CD14-positive monocyte (primary cell): ENCODE measurements at regions not wholly inside any gene's neighbourhood (a gene's known extent, or its start where the extent isn't known, plus 50 kb on each side); places are given as distances from the start of the nearest gene placed in this dataset.

ENCODE experiments used
- DNase-seq, 3 donors: peaks; one replicate each; pipeline ENCODE4 v3.0.0-alpha.2; 2011 to 2022
- H2AFZ ChIP-seq: 2 replicates; pipeline ENCODE4 v1.6.0; 2012; ENCODE audit warnings: mild to moderate bottlenecking, low read depth, low read length, inconsistent platforms; ENCODE audit not compliant: insufficient read depth, poor library complexity, severe bottlenecking
- H3K27ac ChIP-seq, 2 donors: 1 replicate in 1 of 2; 2 replicates in 1 of 2; pipeline ENCODE4 v1.5.1; 2012 to 2013; ENCODE audit warnings: low read length in 2 of 2, control low read depth in 1 of 2, inconsistent platforms in 1 of 2, low read depth in 1 of 2, mild to moderate bottlenecking in 1 of 2
- H3K27me3 ChIP-seq, 2 donors: one replicate each; pipeline versions ENCODE4 v1.6.0 to v1.6.1; 2011 to 2013; ENCODE audit warnings: low read length in 2 of 2; ENCODE audit not compliant: control insufficient read depth in 2 of 2, insufficient read depth in 2 of 2
- H3K36me3 ChIP-seq, 2 donors: replicated peaks in 1 of 2; 1 replicate in 1 of 2; 2 replicates in 1 of 2; pipeline versions ENCODE4 v1.5.1 to v1.6.1; 2012 to 2013; ENCODE audit warnings: low read length in 2 of 2, control low read depth in 1 of 2, inconsistent platforms in 1 of 2, mild to moderate bottlenecking in 1 of 2; ENCODE audit not compliant: insufficient read depth in 2 of 2, control insufficient read depth in 1 of 2
- H3K4me1 ChIP-seq, 2 donors: 1 replicate in 1 of 2; 2 replicates in 1 of 2; pipeline versions ENCODE4 v1.5.1 to v1.6.1; 2012 to 2013; ENCODE audit warnings: low read length in 2 of 2, control low read depth in 1 of 2, inconsistent platforms in 1 of 2, mild to moderate bottlenecking in 1 of 2, moderate library complexity in 1 of 2; ENCODE audit not compliant: insufficient read depth in 2 of 2, control insufficient read depth in 1 of 2
- H3K4me2 ChIP-seq: replicated peaks from 2 replicates; pipeline ENCODE3; 2012; ENCODE audit warnings: low read length, moderate library complexity, mild to moderate bottlenecking; ENCODE audit not compliant: poor library complexity, severe bottlenecking; ENCODE audit errors: extremely low read depth
- H3K4me3 ChIP-seq, 3 experiments: fragments of 200-600 bp in 1 of 3; sonication (generic) in 1 of 3; replicated peaks in 1 of 3; 1 replicate in 2 of 3; 2 replicates in 1 of 3; pipeline ENCODE4 v1.5.1; 2011 to 2013; ENCODE audit warnings: low read length in 3 of 3, mild to moderate bottlenecking in 3 of 3, control low read depth in 2 of 3, low read depth in 2 of 3, inconsistent platforms in 1 of 3, moderate library complexity in 1 of 3
- H3K79me2 ChIP-seq: 2 replicates; pipeline ENCODE4 v1.6.0; 2012; ENCODE audit warnings: mild to moderate bottlenecking, control low read depth, inconsistent platforms, low read length, moderate library complexity; ENCODE audit not compliant: insufficient read depth
- H3K9ac ChIP-seq: 2 replicates; pipeline ENCODE4 v1.6.0; 2017; ENCODE audit warnings: low read length, mild to moderate bottlenecking; ENCODE audit not compliant: insufficient read depth, poor library complexity, severe bottlenecking
- H3K9me3 ChIP-seq, 2 donors: replicated peaks in 1 of 2; 1 replicate in 1 of 2; 2 replicates in 1 of 2; pipeline versions ENCODE4 v1.5.1 to v1.6.1; 2012 to 2013; ENCODE audit warnings: low read length in 2 of 2, control low read depth in 1 of 2; ENCODE audit not compliant: control insufficient read depth in 1 of 2, insufficient read depth in 1 of 2
- H4K20me1 ChIP-seq: 2 replicates; pipeline ENCODE4 v1.6.0; 2012; ENCODE audit warnings: mild to moderate bottlenecking, low read length, control low read depth, moderate library complexity; ENCODE audit not compliant: insufficient read depth
- H3K27ac Mint-ChIP-seq, 7 donors: one replicate each; pipeline ENCODE4 v1.8.0; 2020; ENCODE audit warnings: mild to moderate bottlenecking in 7 of 7, mixed read lengths in 7 of 7, moderate library complexity in 6 of 7, inconsistent platforms in 2 of 7
- H3K27me3 Mint-ChIP-seq, 3 donors: one replicate each; pipeline ENCODE4 v1.8.0; 2021 to 2022; ENCODE audit warnings: low read depth in 3 of 3, mild to moderate bottlenecking in 3 of 3, mixed read lengths in 3 of 3, moderate library complexity in 3 of 3, inconsistent platforms in 1 of 3
- H3K36me3 Mint-ChIP-seq, 2 donors: one replicate each; pipeline ENCODE4 v1.8.0; 2020; ENCODE audit warnings: mixed read lengths in 2 of 2, inconsistent platforms in 1 of 2, mild to moderate bottlenecking in 1 of 2
- H3K4me1 Mint-ChIP-seq: one replicate; pipeline ENCODE4 v1.8.0; 2020; ENCODE audit warnings: mild to moderate bottlenecking, mixed read lengths
- H3K4me3 Mint-ChIP-seq, 2 donors: one replicate each; pipeline ENCODE4 v1.8.0; 2020; ENCODE audit warnings: mild to moderate bottlenecking in 2 of 2, mixed read lengths in 2 of 2, moderate library complexity in 1 of 2
- H3K9me3 Mint-ChIP-seq, 7 donors: one replicate each; pipeline ENCODE4 v1.8.0; 2020 to 2022; ENCODE audit warnings: mixed read lengths in 7 of 7, mild to moderate bottlenecking in 6 of 7, moderate library complexity in 6 of 7, inconsistent platforms in 2 of 7
- WGBS: methylation state at CpG from one replicate; pipeline ENCODE4 v1.1.5; 2013; ENCODE audit warnings: missing lambda C conversion rate; ENCODE audit not compliant: insufficient coverage; 5-methylcytosine and 5-hydroxymethylcytosine counted together
- intact Hi-C, 2 donors: fragments of 100-400 bp; cut with micrococcal nuclease; formaldehyde crosslinking; loops; one replicate each; pipeline versions ENCODE4 v1.15.0 to v1.15.1; 2023
- TF ChIP-seq, protein P1 (sequence below): fragments of 200-600 bp; IDR thresholded peaks from one replicate; pipeline ENCODE4 v1.8.0; 2022; ENCODE audit warnings: antibody characterized with exemption, mild to moderate bottlenecking

- Mint-ChIP-seq H3K27ac (no peak overlapping the region), H3K36me3 (no peaks in the 10 kb centered on the region), H3K4me1 (no peaks in the 10 kb centered on the region), H3K27me3 (peaks cover 0 to 1% (median 0%) of the 10 kb centered on the region in 3 donors), H3K4me3 (no peak overlapping the region), H3K9me3 (no peaks in the 10 kb centered on the region)
- Histone ChIP-seq H3K79me2 (no peaks in the 10 kb centered on the region), H3K9ac (no peak overlapping the region), H4K20me1 (no peaks in the 10 kb centered on the region), H3K36me3 (no peaks in the 10 kb centered on the region), H3K27ac (no peak overlapping the region), H3K4me3 (no peak overlapping the region), H3K27me3 (no peaks in the 10 kb centered on the region), H2AFZ (no peak overlapping the region), H3K9me3 (no peaks in the 10 kb centered on the region), H3K4me1 (no peaks in the 10 kb centered on the region), H3K4me2 (no peak overlapping the region)
- no peak for DNase-seq
- TF ChIP-seq, protein P1, sequence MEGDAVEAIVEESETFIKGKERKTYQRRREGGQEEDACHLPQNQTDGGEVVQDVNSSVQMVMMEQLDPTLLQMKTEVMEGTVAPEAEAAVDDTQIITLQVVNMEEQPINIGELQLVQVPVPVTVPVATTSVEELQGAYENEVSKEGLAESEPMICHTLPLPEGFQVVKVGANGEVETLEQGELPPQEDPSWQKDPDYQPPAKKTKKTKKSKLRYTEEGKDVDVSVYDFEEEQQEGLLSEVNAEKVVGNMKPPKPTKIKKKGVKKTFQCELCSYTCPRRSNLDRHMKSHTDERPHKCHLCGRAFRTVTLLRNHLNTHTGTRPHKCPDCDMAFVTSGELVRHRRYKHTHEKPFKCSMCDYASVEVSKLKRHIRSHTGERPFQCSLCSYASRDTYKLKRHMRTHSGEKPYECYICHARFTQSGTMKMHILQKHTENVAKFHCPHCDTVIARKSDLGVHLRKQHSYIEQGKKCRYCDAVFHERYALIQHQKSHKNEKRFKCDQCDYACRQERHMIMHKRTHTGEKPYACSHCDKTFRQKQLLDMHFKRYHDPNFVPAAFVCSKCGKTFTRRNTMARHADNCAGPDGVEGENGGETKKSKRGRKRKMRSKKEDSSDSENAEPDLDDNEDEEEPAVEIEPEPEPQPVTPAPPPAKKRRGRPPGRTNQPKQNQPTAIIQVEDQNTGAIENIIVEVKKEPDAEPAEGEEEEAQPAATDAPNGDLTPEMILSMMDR = no peak
- intact Hi-C loops = no loop called here
These were observed 489.8 kb upstream of the GOLIM4 start for GRCh38 chr3:168585544-168585943.

GRCh38 chr3:168583977-168584376 lies 488.3 kb upstream of the GOLIM4 start:
- Histone ChIP-seq H3K4me2 (no peak overlapping the region), H3K9ac (no peak overlapping the region), H3K9me3 (no peaks in the 10 kb centered on the region), H3K4me1 (no peaks in the 10 kb centered on the region), H2AFZ (no peak overlapping the region), H3K36me3 (no peaks in the 10 kb centered on the region), H3K27me3 (no peaks in the 10 kb centered on the region), H3K4me3 (no peak overlapping the region), H3K79me2 (no peaks in the 10 kb centered on the region), H3K27ac (no peak overlapping the region), H4K20me1 (no peaks in the 10 kb centered on the region)
- Mint-ChIP-seq H3K4me3 (no peak overlapping the region), H3K36me3 (no peaks in the 10 kb centered on the region), H3K9me3 (no peaks in the 10 kb centered on the region), H3K27ac (no peak overlapping the region), H3K27me3 (peaks cover 0 to 1% (median 0%) of the 10 kb centered on the region in 3 donors), H3K4me1 (no peaks in the 10 kb centered on the region)
- intact Hi-C loops = no loop called here
- DNase-seq = no peak
- TF ChIP-seq, protein P1 = no peak
- WGBS = no CpG with 5 or more reads among the region's 3 CpGs
